ENCODE measurements at regions not wholly inside any gene's neighbourhood (a gene's known extent, or its start where the extent isn't known, plus 50 kb on each side); places are given as distances from the start of the nearest gene placed in this dataset.

DNA sequence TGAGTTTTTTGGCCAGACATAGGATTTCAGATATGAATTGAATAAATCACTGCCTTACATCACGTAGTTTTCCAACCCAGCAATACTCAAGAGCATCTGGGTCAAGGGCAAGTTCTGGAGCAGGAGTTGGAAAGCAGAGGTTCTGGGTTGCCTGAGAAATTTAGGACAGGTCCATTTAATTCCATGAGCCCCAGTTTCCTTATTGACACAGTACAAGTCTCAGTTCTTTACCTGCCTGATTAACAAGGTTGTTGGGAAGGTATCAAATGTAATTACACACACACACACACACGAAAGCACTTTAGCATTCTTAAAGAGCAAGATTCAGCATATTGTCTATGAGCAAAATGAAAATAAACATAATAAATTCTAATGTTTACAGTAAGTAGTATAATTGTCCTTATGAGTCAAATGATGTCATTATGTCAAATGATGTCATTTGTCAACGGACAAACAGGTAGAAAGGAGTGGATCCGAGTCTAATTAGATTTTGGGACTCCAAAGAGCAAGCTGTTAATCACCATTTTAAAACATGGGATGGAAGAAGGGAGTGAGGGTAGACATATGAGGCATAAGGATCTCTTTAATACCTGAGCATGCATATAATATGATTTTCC, 268.4 kb upstream of the ARGLU1 start:
- Histone ChIP-seq H3K79me2 (ENCODE audit: insufficient read depth, low read length) (no peaks in the 10 kb centered on the region), H3K4me2 (ENCODE audit: low read depth, low read length, poor library complexity, severe bottlenecking) (no peak overlapping the region), H3K9me2 (replicated peaks; ENCODE audit: insufficient read depth, low read length) (no peaks in the 10 kb centered on the region), H3K36me3 (ENCODE audit: low read length) (no peaks in the 10 kb centered on the region), H3K9ac (ENCODE audit: low read length) (no peak overlapping the region), H3F3A (ENCODE audit: insufficient read depth) (no peaks in the 10 kb centered on the region), H3K9me3 (ENCODE audit: insufficient read depth, low read length) (no peaks in the 10 kb centered on the region), H2AFZ (ENCODE audit: low read depth, low read length, severe bottlenecking) (no peak overlapping the region), H3K27me3 (ENCODE audit: low read length) (no peaks in the 10 kb centered on the region), H3K4me3 (ENCODE audit: insufficient read depth, low read length, poor library complexity, severe bottlenecking) (no peak overlapping the region), H4K20me1 (ENCODE audit: low read depth, low read length) (no peaks in the 10 kb centered on the region), H3K27ac (ENCODE audit: low read depth, low read length) (no peak overlapping the region)
- no peak for TF ChIP-seq EZH2phosphoT487 (conservative IDR thresholded peaks at IDR 0.05; ENCODE audit: low read length)
- TF ChIP-seq, protein P1, sequence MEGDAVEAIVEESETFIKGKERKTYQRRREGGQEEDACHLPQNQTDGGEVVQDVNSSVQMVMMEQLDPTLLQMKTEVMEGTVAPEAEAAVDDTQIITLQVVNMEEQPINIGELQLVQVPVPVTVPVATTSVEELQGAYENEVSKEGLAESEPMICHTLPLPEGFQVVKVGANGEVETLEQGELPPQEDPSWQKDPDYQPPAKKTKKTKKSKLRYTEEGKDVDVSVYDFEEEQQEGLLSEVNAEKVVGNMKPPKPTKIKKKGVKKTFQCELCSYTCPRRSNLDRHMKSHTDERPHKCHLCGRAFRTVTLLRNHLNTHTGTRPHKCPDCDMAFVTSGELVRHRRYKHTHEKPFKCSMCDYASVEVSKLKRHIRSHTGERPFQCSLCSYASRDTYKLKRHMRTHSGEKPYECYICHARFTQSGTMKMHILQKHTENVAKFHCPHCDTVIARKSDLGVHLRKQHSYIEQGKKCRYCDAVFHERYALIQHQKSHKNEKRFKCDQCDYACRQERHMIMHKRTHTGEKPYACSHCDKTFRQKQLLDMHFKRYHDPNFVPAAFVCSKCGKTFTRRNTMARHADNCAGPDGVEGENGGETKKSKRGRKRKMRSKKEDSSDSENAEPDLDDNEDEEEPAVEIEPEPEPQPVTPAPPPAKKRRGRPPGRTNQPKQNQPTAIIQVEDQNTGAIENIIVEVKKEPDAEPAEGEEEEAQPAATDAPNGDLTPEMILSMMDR (IDR thresholded peaks at IDR 0.05; ENCODE audit: insufficient read depth, low read length, poor library complexity, severe bottlenecking) = no peak

DNA sequence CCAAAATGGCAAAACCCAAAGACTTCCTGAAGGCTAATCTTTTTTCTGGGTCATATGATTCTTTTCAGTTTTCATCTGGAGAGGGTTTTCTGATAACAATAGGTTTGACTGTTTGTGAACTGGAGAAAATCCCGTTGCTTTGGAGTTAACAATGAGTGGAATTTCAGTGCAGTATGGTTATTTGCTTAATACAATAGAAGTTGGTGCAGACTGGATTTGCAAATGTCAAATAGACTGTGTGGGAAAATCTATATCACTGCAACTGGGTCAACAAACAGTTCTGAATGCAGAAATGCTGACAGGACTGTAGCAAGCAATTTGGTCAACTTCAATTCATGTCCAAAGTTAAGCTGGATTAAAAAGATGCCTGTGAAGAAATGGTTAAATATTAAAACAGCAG, 267.5 kb upstream of the ARGLU1 start:
- no peaks in the 10 kb centered on the region for H3K36me3 ChIP-seq (ENCODE audit: low read length)
- TF ChIP-seq, protein P1 (IDR thresholded peaks at IDR 0.05; ENCODE audit: insufficient read depth, low read length, poor library complexity, severe bottlenecking) = no peak
- no peaks in the 10 kb centered on the region for H4K20me1 ChIP-seq (ENCODE audit: low read depth, low read length)

DNA sequence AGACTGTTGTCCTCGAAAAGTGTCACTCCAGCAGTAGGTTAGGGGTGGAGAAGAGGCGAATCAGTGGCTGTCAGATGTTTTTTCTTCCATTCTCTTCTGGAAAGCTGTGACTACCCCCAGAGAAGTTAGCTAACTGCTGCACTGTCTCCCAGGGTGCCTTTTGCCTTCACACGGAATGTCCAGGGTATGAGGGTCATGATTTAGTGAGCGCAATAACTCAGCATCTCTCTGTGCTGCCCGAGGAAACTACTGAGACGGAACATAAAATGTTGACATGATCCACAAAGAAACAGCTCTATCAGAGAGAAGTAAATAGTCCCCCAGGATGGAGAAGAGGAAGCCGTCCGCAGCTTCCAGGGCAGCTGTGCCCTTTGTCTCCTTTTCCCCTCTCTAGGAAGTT, 254.0 kb upstream of the ARGLU1 start:
- TF ChIP-seq EZH2phosphoT487 (conservative IDR thresholded peaks at IDR 0.05; ENCODE audit: low read length) = no peak
- TF ChIP-seq, protein P1 (IDR thresholded peaks at IDR 0.05; ENCODE audit: insufficient read depth, low read length, poor library complexity, severe bottlenecking) = no peak
- no peaks in the 10 kb centered on the region for H3K9me2 ChIP-seq (replicated peaks; ENCODE audit: insufficient read depth, low read length)

More for the DNA sequence above, 267.5 kb upstream of the ARGLU1 start:
- Histone ChIP-seq H3K4me3 (ENCODE audit: insufficient read depth, low read length, poor library complexity, severe bottlenecking) (no peak overlapping the region), H3F3A (ENCODE audit: insufficient read depth) (no peaks in the 10 kb centered on the region), H3K9me2 (replicated peaks; ENCODE audit: insufficient read depth, low read length) (no peaks in the 10 kb centered on the region), H3K4me2 (ENCODE audit: low read depth, low read length, poor library complexity, severe bottlenecking) (no peak overlapping the region), H3K27ac (ENCODE audit: low read depth, low read length) (no peak overlapping the region), H3K79me2 (ENCODE audit: insufficient read depth, low read length) (no peaks in the 10 kb centered on the region), H3K9me3 (ENCODE audit: insufficient read depth, low read length) (no peaks in the 10 kb centered on the region), H3K27me3 (ENCODE audit: low read length) (no peaks in the 10 kb centered on the region), H2AFZ (ENCODE audit: low read depth, low read length, severe bottlenecking) (no peak overlapping the region), H3K9ac (ENCODE audit: low read length) (no peak overlapping the region)

More for the DNA sequence above, 254.0 kb upstream of the ARGLU1 start:
- H3K27me3 ChIP-seq (ENCODE audit: low read length) = no peaks in the 10 kb centered on the region
- H4K20me1 ChIP-seq (ENCODE audit: low read depth, low read length) = no peaks in the 10 kb centered on the region
- no peaks in the 10 kb centered on the region for H3K9me3 ChIP-seq (ENCODE audit: insufficient read depth, low read length)
- no peak overlapping the region for H3K27ac ChIP-seq (ENCODE audit: low read depth, low read length)
- no peaks in the 10 kb centered on the region for H3F3A ChIP-seq (ENCODE audit: insufficient read depth)
- no peak overlapping the region for H3K4me2 ChIP-seq (ENCODE audit: low read depth, low read length, poor library complexity, severe bottlenecking)
- no peaks in the 10 kb centered on the region for H3K79me2 ChIP-seq (ENCODE audit: insufficient read depth, low read length)
- H3K4me3 ChIP-seq (ENCODE audit: insufficient read depth, low read length, poor library complexity, severe bottlenecking) = no peak overlapping the region
- no peaks in the 10 kb centered on the region for H3K36me3 ChIP-seq (ENCODE audit: low read length)
- H2AFZ ChIP-seq (ENCODE audit: low read depth, low read length, severe bottlenecking) = no peak overlapping the region
- H3K9ac ChIP-seq (ENCODE audit: low read length) = no peak overlapping the region

Data from SU-DHL-6 (cell line).